NB4 (cell line): ENCODE measurements at regions not wholly inside any gene's neighbourhood (a gene's known extent, or its start where the extent isn't known, plus 50 kb on each side); places are given as distances from the start of the nearest gene placed in this dataset.

ENCODE experiments used
- DNase-seq: peaks from one replicate; pipeline ENCODE4 v3.0.0; 2010; ENCODE audit warnings: low read depth
- H3K4me3 ChIP-seq: one replicate; pipeline ENCODE4 v1.5.1; 2011; ENCODE audit warnings: mild to moderate bottlenecking, low read depth, low read length, moderate library complexity
- MYC ChIP-seq: IDR thresholded peaks from 2 replicates; pipeline ENCODE4 v1.6.1; 2011; ENCODE audit warnings: low read depth, low read length
- POLR2A ChIP-seq: IDR thresholded peaks from 2 replicates; pipeline ENCODE4 v1.6.1; 2011; ENCODE audit warnings: mild to moderate bottlenecking; ENCODE audit not compliant: insufficient read length; ENCODE audit errors: extremely low read depth
- TF ChIP-seq, protein P1 (sequence below): IDR thresholded peaks from 2 replicates; pipeline ENCODE4 v1.6.1; 2011; ENCODE audit warnings: low read depth, low read length
- TF ChIP-seq, protein P2 (sequence below): IDR thresholded peaks from one replicate; pipeline ENCODE4 v1.5.1; 2012; ENCODE audit warnings: low read depth, low read length

DNA sequence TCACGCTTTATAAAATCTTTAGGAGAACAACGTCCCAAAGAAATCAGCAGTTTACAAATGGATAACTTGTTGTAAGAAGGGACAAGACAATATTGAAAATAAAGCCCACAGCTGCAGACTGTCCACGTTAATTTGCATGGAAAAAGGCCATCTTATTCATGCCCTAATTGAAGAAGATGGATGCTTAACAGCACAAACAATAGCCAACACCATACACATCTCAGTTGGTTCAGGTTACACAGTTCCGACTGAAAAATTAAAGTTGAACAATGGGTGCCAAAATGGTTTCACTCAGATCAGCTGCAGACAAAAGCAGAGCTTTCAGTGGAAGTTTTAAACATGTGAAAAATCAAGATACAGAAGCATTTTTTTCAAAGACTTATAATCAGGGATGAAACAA, 314.2 kb downstream of the RAB38 start:
- DNase-seq = no peak
- TF ChIP-seq MYC (no peak), POLR2A (no peak)
- TF ChIP-seq, protein P1, sequence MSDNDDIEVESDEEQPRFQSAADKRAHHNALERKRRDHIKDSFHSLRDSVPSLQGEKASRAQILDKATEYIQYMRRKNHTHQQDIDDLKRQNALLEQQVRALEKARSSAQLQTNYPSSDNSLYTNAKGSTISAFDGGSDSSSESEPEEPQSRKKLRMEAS = no peak
- TF ChIP-seq, protein P2, sequence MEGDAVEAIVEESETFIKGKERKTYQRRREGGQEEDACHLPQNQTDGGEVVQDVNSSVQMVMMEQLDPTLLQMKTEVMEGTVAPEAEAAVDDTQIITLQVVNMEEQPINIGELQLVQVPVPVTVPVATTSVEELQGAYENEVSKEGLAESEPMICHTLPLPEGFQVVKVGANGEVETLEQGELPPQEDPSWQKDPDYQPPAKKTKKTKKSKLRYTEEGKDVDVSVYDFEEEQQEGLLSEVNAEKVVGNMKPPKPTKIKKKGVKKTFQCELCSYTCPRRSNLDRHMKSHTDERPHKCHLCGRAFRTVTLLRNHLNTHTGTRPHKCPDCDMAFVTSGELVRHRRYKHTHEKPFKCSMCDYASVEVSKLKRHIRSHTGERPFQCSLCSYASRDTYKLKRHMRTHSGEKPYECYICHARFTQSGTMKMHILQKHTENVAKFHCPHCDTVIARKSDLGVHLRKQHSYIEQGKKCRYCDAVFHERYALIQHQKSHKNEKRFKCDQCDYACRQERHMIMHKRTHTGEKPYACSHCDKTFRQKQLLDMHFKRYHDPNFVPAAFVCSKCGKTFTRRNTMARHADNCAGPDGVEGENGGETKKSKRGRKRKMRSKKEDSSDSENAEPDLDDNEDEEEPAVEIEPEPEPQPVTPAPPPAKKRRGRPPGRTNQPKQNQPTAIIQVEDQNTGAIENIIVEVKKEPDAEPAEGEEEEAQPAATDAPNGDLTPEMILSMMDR = no peak

DNA sequence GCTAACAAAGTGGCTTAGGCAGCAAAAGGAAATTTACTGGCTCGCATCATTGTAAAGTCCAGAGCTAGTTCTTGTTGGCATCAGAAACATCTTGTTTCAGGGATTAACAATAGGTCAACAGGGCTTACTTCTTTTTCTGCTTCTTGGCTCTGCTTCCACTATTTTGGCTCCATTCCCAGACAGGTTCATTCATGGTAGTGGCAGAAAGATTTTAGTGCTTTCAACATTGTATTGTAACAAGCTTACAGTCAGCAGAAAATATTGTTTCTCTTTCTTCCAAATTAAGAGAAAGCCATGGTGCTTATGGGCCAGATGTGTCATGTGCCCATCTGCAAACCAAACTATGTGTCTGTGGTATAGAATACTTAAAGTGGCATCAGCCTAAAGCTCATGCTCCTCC, 315.6 kb downstream of the RAB38 start:
- DNase-seq = no peak
- TF ChIP-seq MYC (no peak), POLR2A (no peak)
- TF ChIP-seq, protein P1 = no peak
- TF ChIP-seq, protein P2 = no peak
- H3K4me3 ChIP-seq = no peak overlapping the region

More for the DNA sequence above, 314.2 kb downstream of the RAB38 start:
- no peak overlapping the region for H3K4me3 ChIP-seq

DNA sequence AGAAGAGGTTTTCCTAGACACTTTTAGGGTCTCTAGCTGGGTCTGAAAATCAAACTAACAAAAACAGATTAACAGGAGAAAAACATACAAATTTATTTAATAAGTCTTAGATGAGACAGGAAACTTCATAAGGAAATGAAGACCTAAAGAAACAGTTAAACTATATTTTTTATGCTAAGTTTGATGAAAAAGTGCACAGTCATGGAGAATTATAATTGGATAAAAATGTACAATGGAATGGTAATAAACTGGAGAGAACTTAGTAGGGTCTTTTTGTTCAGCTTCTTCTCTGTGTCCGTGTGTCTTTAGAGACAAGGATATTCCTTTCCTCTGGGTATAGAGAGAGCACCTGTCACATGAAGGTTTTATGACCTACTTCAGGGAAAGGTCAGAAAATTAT, 323.4 kb downstream of the RAB38 start:
- no peak overlapping the region for H3K4me3 ChIP-seq
- no peak for TF ChIP-seq MYC
- TF ChIP-seq, protein P2 = no peak
- no peak for TF ChIP-seq POLR2A
- TF ChIP-seq, protein P1 = no peak
- no peak for DNase-seq

DNA sequence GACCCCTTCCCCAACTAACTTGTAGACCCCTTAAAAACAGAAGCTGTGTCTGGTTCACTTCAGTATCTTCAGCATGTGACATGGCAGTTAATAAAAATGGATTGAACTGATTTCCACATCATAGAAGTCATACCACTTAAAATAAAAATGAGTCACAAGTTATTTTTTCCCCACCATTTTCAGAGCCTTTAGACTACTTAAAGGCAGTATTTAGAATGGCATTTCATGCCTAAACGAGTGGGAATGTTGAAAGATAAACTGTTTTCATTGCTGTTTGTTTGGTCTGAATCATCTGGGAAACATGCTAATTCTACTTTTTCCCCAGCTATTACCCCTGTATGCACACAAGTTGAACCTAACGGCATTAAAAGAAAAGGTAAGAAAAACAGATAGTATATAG, 324.0 kb downstream of the RAB38 start:
- TF ChIP-seq POLR2A (no peak), MYC (no peak)
- TF ChIP-seq, protein P2 = no peak
- TF ChIP-seq, protein P1 = no peak
- DNase-seq = no peak
- H3K4me3 ChIP-seq = no peak overlapping the region

DNA sequence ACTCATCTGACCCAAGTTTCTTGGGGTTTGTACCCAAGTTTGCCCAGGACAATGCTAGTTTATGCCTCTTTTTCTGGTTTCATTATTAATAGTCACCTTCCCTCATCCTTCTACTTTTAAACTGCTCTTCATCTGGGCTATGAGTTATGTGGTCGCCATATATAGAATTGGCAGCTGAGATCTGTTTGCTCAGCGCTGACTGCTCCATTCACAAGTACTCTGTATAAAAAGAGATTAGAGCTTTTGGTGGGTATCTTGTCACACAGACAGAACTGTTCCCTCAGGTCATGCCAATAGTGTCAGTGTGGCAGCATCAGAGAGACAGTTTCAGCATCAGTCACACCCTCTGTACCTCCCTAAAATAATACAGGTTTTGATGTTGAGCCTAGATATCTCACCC, 326.0 kb downstream of the RAB38 start:
- TF ChIP-seq POLR2A = no peak
- TF ChIP-seq, protein P1 = no peak
- no peak for TF ChIP-seq MYC
- no peak overlapping the region for H3K4me3 ChIP-seq
- DNase-seq = no peak

DNA sequence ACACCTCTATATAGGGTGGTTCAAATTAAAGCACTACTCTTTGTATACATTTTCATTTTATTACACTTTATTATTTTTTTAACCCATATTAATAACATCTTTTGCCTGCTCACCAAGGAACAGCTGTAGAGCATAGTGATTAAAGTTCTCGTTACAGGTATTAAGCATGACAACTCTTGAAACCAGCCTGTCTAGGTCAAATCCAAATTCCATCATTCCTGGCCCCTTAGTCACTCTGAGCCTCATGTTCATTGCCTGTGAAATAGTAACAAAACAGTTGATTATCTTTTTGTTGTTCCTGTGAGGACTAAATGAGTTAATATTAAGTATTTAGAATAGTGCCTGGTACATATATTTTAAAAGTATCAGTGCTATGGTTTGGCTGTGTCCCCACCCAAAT, 334.5 kb downstream of the RAB38 start:
- H3K4me3 ChIP-seq = no peak overlapping the region
- DNase-seq = no peak
- TF ChIP-seq, protein P1 = no peak
- TF ChIP-seq MYC = no peak
- TF ChIP-seq, protein P2 = no peak
- TF ChIP-seq POLR2A = no peak
